CD4-positive, CD25-positive, alpha-beta regulatory T cell (primary cell): ENCODE measurements at regions not wholly inside any gene's neighbourhood (a gene's known extent, or its start where the extent isn't known, plus 50 kb on each side); places are given as distances from the start of the nearest gene placed in this dataset.

Experiments used
- ATAC-seq, 2 donors: fragments of 150-1000 bp; cut with Tn5 transposase; one replicate each; pipeline ENCODE4 v1.10.0; 2021; ENCODE audit warnings: low read depth in 2 of 2, moderate number of reproducible peaks in 2 of 2, moderate library complexity in 1 of 2
- DNase-seq, 3 donors: peaks; one replicate each; pipeline versions ENCODE4 v3.0.0 to v3.0.0-alpha.2; 2012 to 2022; ENCODE audit warnings: mixed read lengths in 1 of 3
- H3K27ac ChIP-seq: one replicate; pipeline ENCODE4 v1.7.0; 2013; ENCODE audit warnings: mild to moderate bottlenecking, low read length; ENCODE audit not compliant: insufficient read depth, poor library complexity, severe bottlenecking
- H3K27me3 ChIP-seq: one replicate; pipeline ENCODE4 v1.7.0; 2013; ENCODE audit warnings: low read length; ENCODE audit not compliant: control insufficient read depth, insufficient read depth
- H3K36me3 ChIP-seq: one replicate; pipeline ENCODE4 v1.7.0; 2013; ENCODE audit warnings: mild to moderate bottlenecking, low read length, moderate library complexity; ENCODE audit not compliant: control insufficient read depth, insufficient read depth
- H3K4me1 ChIP-seq: 2 replicates; pipeline ENCODE4 v1.7.0; 2013; ENCODE audit warnings: mild to moderate bottlenecking, low read length; ENCODE audit not compliant: insufficient read depth, control insufficient read depth, poor library complexity, severe bottlenecking
- H3K4me3 ChIP-seq: one replicate; pipeline ENCODE4 v1.7.0; 2013; ENCODE audit warnings: low read depth, mild to moderate bottlenecking, low read length, moderate library complexity
- H3K9me3 ChIP-seq, 2 experiments: 1 replicate in 1 of 2; 2 replicates in 1 of 2; pipeline ENCODE4 v1.7.0; 2013; ENCODE audit warnings: low read length in 2 of 2, mild to moderate bottlenecking in 1 of 2, moderate library complexity in 1 of 2; ENCODE audit not compliant: control insufficient read depth in 2 of 2
- H3K27ac Mint-ChIP-seq, 3 donors: one replicate each; pipeline ENCODE4 v1.8.0; 2020 to 2022; ENCODE audit warnings: mild to moderate bottlenecking in 3 of 3, mixed read lengths in 3 of 3, moderate library complexity in 2 of 3
- H3K27me3 Mint-ChIP-seq: one replicate; pipeline ENCODE4 v1.8.0; 2022; ENCODE audit warnings: mild to moderate bottlenecking, mixed read lengths
- H3K36me3 Mint-ChIP-seq: one replicate; pipeline ENCODE4 v1.8.0; 2020; ENCODE audit warnings: mixed read lengths
- H3K4me1 Mint-ChIP-seq, 4 donors: one replicate each; pipeline ENCODE4 v1.8.0; 2020 to 2022; ENCODE audit warnings: mixed read lengths in 4 of 4, mild to moderate bottlenecking in 1 of 4
- H3K4me3 Mint-ChIP-seq, 4 donors: one replicate each; pipeline ENCODE4 v1.8.0; 2020 to 2022; ENCODE audit warnings: mild to moderate bottlenecking in 4 of 4, mixed read lengths in 4 of 4, moderate library complexity in 3 of 4
- H3K9me3 Mint-ChIP-seq, 7 donors: one replicate each; pipeline ENCODE4 v1.8.0; 2020 to 2022; ENCODE audit warnings: mixed read lengths in 7 of 7, mild to moderate bottlenecking in 3 of 7, moderate library complexity in 2 of 7

DNA sequence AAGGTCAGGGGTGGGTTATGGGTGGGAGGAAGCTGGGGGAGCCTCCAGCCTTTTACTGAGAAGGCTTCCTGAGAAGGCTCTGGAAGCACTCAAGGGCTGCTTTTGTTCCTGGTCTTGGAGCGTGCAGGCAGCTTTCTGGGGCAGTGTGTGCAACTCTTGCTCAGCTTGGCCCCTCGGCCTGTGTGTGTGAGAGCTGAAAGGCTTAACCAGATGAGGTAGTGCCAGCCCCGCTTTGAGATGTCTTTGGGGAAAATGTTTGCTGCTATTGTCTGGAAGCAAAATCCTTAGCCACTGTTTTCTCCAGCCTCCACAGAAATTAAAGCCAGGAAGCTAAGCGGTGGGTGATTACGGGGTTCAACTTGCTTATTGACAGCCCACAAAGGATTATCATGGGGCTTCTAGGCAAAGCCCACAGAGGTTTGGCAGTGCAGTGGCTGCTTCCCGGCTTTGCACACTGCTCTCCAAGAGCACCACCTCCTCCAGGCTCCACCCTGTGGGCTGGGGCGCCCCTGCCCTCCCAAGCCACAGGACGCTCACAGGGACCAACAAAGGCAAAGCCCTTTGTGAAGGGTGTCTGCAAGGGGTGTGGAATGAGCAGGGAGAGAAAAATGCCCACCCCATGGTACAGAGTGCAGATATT, 121.7 kb upstream of the TLE3 start:
- Mint-ChIP-seq H3K9me3 (no peaks in the 10 kb centered on the region), H3K36me3 (no peaks in the 10 kb centered on the region)
- H3K36me3 ChIP-seq = no peaks in the 10 kb centered on the region

GRCh38 chr15:70217226-70218160, 119.8 kb upstream of the TLE3 start:
- Mint-ChIP-seq H3K4me1 (no peaks in the 10 kb centered on the region), H3K27ac (no peak overlapping the region), H3K4me3 (no peak overlapping the region), H3K36me3 (no peaks in the 10 kb centered on the region), H3K9me3 (no peaks in the 10 kb centered on the region), H3K27me3 (peaks cover 5% of the 10 kb centered on the region)
- H3K36me3 ChIP-seq = no peaks in the 10 kb centered on the region
- H3K27me3 ChIP-seq = no peaks in the 10 kb centered on the region
- no peak overlapping the region for H3K4me3 ChIP-seq
- DNase-seq (no peak), ATAC-seq (no peak)
- H3K9me3 ChIP-seq = no peaks in the 10 kb centered on the region
- H3K27ac ChIP-seq = no peak overlapping the region
- H3K4me1 ChIP-seq = no peaks in the 10 kb centered on the region

More for the DNA sequence above, 121.7 kb upstream of the TLE3 start:
- Mint-ChIP-seq H3K4me1 (peaks cover 0 to 9% (median 3%) of the 10 kb centered on the region in 4 donors), H3K27ac (no peak overlapping the region), H3K27me3 (peaks cover 4% of the 10 kb centered on the region), H3K4me3 (no peak overlapping the region)
- H3K27ac ChIP-seq = no peak overlapping the region
- DNase-seq (no peak), ATAC-seq (no peak)
- no peaks in the 10 kb centered on the region for H3K4me1 ChIP-seq
- H3K9me3 ChIP-seq = no peaks in the 10 kb centered on the region
- H3K27me3 ChIP-seq = no peaks in the 10 kb centered on the region
- H3K4me3 ChIP-seq = no peak overlapping the region

DNA sequence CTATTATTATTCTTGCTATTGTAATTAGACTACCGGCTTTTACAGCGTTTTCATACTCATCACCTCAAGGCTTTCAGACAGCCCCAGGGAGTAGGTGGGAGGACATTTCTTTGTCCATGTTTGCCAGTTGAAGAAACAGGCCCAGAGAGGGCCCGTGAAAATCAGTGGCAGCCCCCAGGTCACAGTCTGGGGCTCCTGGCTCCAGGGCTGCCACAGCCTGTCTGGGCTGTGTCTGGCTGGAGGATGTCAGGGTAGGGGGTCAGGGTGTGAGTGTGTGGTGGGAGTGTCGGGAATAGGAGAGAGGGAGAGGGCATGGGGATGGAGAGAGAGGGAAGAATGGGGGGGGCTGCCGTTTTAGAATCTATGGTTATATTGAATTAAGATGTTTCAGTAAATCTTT, 118.2 kb upstream of the TLE3 start:
- Histone ChIP-seq H3K36me3 (no peaks in the 10 kb centered on the region), H3K4me1 (no peaks in the 10 kb centered on the region), H3K9me3 (no peaks in the 10 kb centered on the region), H3K4me3 (no peak overlapping the region), H3K27ac (no peak overlapping the region), H3K27me3 (no peaks in the 10 kb centered on the region)
- Mint-ChIP-seq H3K4me1 (no peaks in the 10 kb centered on the region), H3K4me3 (no peak overlapping the region), H3K27me3 (peaks cover 5% of the 10 kb centered on the region), H3K27ac (no peak overlapping the region), H3K36me3 (no peaks in the 10 kb centered on the region), H3K9me3 (no peaks in the 10 kb centered on the region)
- DNase-seq (no peak), ATAC-seq (no peak)

DNA sequence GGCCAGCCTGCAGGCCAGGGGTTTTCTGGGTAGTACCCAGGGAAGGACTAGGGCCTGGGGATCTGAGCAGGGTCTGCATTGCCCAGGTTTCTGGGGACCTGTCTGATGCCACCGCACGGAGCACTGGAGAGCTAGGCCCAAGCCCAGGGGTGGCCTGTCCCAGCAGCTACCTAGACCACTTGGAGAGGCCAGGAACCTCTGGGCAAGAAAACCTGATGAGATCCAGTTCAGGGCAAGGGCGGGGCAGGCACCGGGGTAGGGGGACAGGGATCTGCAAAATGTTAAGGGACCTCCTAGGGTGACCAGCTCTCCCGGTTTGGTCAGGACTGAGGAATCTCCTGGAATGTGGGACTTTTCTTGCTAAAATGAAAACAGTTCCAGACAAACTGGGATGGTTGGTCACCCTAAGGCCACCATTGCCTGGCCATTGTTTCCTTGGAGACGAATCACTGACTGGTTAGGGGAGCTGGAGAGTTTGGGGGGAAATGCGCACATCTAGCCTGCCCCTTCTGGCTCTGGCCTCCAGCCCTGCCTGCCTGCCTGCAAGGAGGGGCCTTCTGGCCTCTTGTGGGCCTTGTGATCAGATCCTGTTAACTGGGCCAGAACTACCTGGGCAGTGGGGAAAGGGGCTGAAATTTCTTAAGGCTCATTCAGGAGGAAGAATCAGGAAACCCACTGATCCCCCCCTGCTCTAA, 117.4 kb upstream of the TLE3 start:
- ATAC-seq (no peak), DNase-seq (no peak)
- Histone ChIP-seq H3K4me1 (no peaks in the 10 kb centered on the region), H3K27me3 (no peaks in the 10 kb centered on the region), H3K27ac (no peak overlapping the region), H3K4me3 (no peak overlapping the region), H3K9me3 (no peaks in the 10 kb centered on the region), H3K36me3 (no peaks in the 10 kb centered on the region)
- H3K4me3 Mint-ChIP-seq = no peak overlapping the region
- H3K4me1 Mint-ChIP-seq = no peaks in the 10 kb centered on the region
- no peaks in the 10 kb centered on the region for H3K9me3 Mint-ChIP-seq
- peaks cover 5% of the 10 kb centered on the region for H3K27me3 Mint-ChIP-seq
- H3K36me3 Mint-ChIP-seq = no peaks in the 10 kb centered on the region
- no peak overlapping the region for H3K27ac Mint-ChIP-seq

DNA sequence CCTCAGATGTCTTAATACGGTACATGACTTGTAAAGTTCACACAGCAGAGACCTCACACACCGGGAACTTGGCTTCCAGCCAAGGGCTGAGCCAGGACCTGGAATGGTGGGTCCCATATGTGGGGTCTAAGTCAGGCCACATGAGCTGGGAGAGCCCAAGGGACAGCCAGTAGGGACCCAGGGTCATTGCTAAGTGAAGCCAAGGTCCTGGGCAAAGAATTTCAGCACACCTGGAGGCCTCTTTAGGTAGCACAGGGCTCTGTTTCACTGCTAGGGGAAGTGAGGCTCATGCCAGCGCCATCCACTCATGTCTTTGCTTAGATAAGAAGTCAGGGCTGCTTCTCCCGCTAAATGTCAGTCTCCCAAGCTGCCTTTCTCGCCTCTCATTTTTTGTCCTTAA, 116.6 kb upstream of the TLE3 start:
- no peaks in the 10 kb centered on the region for H3K4me1 ChIP-seq
- ATAC-seq = no peak
- H3K9me3 ChIP-seq = no peaks in the 10 kb centered on the region

DNA sequence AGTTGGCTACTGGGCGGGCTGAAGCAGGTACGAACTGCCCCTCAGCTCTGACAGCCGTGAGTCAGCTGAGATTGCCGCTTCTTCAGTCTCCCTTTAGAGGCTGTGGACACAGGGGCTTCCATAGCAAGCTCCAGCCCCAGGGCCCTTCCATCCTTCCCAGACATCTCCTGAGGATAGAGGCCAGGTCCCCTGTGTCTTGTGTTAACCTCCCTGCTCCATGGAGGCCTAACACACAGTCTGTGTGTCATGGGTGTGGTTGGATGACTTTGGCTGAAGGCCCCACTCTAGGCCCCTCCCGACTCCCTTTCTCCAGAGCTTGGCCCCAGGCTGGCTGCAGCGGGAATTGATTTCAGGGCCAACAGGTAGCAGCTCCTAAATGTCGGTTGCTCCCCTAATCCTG, 116.1 kb upstream of the TLE3 start:
- Histone ChIP-seq H3K4me1 (no peaks in the 10 kb centered on the region), H3K36me3 (no peaks in the 10 kb centered on the region), H3K27ac (no peak overlapping the region), H3K27me3 (no peaks in the 10 kb centered on the region), H3K4me3 (no peak overlapping the region), H3K9me3 (no peaks in the 10 kb centered on the region)
- H3K36me3 Mint-ChIP-seq = no peaks in the 10 kb centered on the region
- peaks cover 5% of the 10 kb centered on the region for H3K27me3 Mint-ChIP-seq
- H3K27ac Mint-ChIP-seq = no peak overlapping the region
- no peak for ATAC-seq
- no peak overlapping the region for H3K4me3 Mint-ChIP-seq
- no peak for DNase-seq
- H3K9me3 Mint-ChIP-seq = no peaks in the 10 kb centered on the region
- H3K4me1 Mint-ChIP-seq = no peaks in the 10 kb centered on the region

More for the DNA sequence above, 116.6 kb upstream of the TLE3 start:
- H3K36me3 ChIP-seq = no peaks in the 10 kb centered on the region
- no peak overlapping the region for H3K4me3 ChIP-seq
- Mint-ChIP-seq H3K27me3 (peaks cover 5% of the 10 kb centered on the region), H3K27ac (no peak overlapping the region), H3K9me3 (no peaks in the 10 kb centered on the region), H3K36me3 (no peaks in the 10 kb centered on the region), H3K4me3 (no peak overlapping the region), H3K4me1 (no peaks in the 10 kb centered on the region)
- H3K27me3 ChIP-seq = no peaks in the 10 kb centered on the region
- H3K27ac ChIP-seq = no peak overlapping the region
- DNase-seq = no peak

GRCh38 chr15:70212963-70213315, 115.2 kb upstream of the TLE3 start:
- Mint-ChIP-seq H3K27ac (no peak overlapping the region), H3K4me3 (no peak overlapping the region), H3K9me3 (no peaks in the 10 kb centered on the region), H3K4me1 (no peaks in the 10 kb centered on the region), H3K36me3 (no peaks in the 10 kb centered on the region), H3K27me3 (peaks cover 5% of the 10 kb centered on the region)
- Histone ChIP-seq H3K4me3 (no peak overlapping the region), H3K27ac (no peak overlapping the region), H3K36me3 (no peaks in the 10 kb centered on the region), H3K4me1 (no peaks in the 10 kb centered on the region), H3K27me3 (peaks cover under 1% of the 10 kb centered on the region), H3K9me3 (no peaks in the 10 kb centered on the region)
- DNase-seq (no peak), ATAC-seq (no peak)
